ENCODE measurements at regions not wholly inside any gene's neighbourhood (a gene's known extent, or its start where the extent isn't known, plus 50 kb on each side); places are given as distances from the start of the nearest gene placed in this dataset.

DNA sequence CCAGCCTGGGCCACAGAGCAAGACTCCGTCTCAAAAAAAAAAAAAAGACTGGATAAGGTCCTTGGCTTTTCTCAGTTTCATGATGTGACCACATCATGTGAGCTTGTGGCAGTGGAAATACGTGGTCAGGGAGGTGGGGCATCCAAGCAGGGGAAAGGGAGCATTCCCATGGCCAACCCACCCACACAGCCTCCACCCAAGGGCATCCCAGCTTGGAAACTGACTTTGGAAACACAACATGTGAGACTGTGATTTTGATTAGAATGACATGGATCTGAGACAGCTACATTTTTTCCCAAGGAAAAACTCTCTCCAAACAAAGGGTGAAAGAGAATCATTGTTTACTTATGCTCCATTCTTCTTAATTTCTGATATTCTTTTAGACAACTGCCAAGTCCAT lies 405.0 kb upstream of the ZNF507 start:
- DNase-seq (ENCODE audit: low read depth in 2 of 2), result no peak

DNA sequence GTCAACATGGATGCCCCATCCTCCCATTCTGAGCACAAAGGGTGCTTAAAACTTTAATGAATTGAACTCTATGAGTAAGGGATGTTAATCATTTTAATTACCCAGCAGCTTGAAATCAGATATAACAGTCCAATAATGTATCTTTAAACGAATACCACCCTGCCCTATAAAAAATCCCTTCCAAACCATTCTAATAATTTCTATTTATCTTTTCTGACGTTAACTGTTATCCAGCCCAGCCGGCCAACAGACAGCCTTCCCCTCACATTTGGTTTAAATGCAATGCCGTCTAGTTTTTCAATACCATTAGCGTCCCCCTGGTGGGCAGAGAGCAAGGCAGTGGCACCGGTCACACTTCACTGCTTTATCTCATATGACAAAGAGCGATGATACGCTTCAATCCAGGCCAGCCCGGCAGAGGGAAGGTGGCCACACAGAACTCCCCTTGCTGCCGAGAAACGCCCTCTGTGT lies 402.2 kb upstream of the ZNF507 start:
- DNase-seq (ENCODE audit: low read depth in 2 of 2), result no peak

DNA sequence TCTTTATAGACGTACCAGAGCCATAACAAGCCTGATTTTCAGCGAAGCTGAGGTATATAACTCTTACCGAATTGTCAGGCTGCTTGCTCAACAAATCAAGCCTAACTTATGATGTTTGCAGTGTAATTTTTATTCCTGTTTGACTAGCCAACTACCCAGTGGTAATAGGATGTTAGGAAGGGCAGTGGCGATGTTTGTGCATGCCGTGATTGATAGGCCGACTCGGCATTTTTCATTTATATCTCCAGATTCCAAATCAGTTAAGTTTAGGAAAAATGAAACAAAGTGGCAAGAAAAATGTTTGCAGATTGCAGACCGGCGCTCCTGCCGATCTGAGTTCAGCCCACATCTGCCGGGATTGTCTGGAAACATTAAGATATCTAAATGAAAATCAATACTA lies 401.6 kb upstream of the ZNF507 start:
- DNase-seq (ENCODE audit: low read depth in 2 of 2), result no peak

DNA sequence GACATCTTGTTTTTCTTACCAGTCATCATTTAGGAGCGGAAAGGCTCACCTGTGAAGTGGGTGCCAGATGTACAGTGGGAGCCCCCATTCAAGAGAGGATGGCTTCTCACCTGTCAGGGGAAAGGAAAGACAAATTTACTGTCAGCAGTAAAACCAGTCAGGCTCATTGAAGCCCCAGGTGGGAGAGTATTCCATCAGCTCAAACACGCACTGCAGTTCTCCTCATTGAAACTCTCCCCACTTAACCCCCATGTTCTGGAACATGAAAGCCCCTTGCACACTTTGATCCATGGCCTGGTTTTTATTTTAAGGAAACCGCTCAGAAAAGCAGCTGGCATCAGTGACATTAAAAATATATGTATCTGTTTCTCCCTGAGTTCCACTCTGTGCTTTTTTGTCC lies 401.1 kb upstream of the ZNF507 start:
- DNase-seq (ENCODE audit: low read depth in 2 of 2), result no peak

DNA sequence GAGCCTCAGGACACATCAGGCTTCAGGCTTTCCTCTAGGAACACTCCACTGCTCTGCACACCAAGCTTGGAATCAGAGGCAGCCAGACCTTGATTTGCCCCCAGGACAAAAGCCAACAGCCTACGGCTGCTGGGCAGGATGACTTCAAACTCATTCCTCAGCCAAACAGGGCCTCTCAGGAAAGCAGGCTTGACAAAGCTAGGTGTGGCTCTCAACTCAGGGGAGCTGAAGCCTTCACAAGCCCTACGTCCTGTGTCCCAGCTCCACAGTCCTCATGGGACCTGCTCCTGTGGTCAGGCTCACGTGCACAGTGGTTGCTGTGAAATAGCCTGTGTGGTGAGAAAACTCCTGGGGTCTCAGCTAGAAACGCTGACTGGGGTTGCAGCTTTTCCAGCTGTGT lies 398.9 kb upstream of the ZNF507 start:
- no peak for DNase-seq (ENCODE audit: low read depth in 2 of 2)

DNA sequence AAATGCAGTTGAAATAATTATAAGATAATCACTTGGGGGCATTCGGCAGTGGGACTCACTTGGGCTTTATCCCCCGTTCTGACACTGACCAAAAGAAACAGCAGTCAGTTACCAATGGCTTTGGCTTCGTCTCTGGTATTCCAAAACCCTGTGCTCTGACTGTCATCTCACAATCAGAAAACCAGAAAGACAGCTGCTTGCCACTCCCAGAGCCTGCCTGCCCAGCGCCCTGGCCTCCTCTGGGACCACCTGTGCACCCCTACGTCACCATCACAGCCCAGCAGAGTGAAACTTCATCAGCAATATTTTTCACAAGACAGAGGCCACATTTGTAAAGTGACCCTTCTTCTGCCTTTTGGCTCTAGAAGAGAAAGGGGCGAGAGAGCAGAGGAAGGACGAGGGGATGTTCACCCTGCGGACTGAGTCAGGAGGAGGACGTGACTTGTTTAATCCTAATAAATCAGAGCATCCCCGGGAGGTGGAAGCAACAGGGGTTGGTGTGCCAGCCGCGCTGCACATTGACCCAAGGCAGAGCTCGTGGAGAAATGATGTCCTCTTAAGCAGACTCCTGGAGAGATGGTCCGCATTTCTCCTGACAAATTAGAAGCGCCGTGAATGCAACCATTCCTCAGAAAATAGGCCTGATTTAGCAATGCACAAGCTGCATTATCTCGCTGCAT lies 397.8 kb upstream of the ZNF507 start:
- no peak for DNase-seq (ENCODE audit: low read depth in 2 of 2)

DNA sequence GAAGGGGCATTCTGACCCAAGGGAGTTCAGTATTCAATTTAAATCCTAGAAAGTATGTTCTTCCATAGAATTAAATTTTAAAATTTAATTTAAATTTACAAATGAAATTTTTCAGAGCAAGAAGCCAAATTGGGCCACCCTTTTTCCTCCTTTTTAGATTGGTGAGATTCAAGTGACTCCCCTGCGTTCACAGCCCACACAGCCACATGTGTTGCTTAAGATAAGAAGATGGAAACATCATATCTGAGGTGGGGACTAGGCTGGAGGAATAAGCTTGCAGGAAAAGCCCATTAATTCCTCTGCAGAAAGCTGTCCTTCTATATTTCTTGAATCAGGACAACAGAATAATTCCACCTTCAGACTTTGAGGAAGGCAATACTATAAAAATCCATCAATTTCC lies 392.7 kb upstream of the ZNF507 start:
- DNase-seq (ENCODE audit: low read depth in 2 of 2), result no peak

DNA sequence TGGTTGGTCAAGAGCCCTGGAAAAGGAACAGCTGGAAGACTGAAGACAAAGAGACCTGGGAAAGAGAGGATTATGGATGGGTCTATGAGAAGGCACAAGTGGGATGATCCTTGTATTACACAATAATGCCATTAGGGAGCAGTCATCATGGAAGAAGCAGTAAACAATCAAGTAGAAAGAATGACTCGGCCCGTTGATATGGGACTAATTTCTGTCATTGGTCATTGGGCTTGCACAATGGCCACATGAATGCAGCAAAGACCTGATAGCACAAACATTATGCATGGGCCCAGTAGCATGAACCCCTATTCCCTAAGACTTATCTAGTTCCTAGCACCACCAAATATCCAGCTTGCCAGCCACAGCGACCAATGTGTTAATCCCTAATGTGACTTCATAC lies 390.3 kb upstream of the ZNF507 start:
- no peak for DNase-seq (ENCODE audit: low read depth in 2 of 2)

DNA sequence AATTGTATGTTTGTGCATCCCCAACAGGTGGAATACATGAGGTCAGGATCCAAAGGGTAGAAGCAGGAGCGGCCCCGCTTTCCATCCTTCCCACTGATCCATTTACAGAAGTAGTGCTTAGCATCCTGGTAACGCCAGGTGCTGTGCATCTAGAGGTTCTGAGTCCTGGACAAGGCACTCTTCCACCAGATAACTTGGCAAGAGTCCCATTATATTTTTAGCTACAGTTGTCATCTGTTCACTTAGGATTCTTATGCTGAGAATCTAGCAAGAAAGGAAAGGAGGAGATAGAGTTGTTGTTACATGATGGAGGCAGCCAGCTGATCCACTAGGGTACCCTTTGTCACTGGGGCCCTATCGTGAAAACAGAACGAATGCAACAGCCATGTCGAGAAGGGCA lies 389.5 kb upstream of the ZNF507 start:
- DNase-seq (ENCODE audit: low read depth in 2 of 2), result no peak

DNA sequence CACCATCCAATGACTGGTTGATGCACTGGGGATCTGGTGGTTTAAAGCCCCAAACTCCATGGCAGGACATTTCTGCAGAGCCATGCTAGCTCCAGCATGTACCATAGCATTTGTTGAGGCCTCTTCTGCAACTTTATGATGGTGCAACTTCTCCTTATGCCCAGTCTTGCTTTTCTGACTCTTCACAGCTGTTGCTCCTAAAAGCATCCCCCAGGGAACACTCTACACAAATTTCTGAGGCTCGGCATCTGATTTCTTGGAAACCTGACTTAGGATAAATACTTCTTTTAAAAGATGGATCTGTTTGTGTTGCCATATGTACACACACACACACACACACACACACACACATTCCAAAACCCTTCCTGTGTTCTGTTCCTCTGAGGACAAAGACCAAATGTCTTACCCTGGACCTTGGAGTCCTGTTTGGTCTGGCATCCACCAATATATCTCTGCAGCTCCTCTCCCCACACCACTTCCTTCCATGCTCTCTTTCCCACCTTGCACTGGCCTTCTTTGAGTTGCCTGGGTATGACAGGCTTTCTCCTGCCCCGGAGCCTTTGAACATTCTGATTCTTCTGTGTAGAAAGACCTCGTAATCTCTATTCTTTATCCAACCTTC lies 388.5 kb upstream of the ZNF507 start:
- no peak for DNase-seq (ENCODE audit: low read depth in 2 of 2)

DNA sequence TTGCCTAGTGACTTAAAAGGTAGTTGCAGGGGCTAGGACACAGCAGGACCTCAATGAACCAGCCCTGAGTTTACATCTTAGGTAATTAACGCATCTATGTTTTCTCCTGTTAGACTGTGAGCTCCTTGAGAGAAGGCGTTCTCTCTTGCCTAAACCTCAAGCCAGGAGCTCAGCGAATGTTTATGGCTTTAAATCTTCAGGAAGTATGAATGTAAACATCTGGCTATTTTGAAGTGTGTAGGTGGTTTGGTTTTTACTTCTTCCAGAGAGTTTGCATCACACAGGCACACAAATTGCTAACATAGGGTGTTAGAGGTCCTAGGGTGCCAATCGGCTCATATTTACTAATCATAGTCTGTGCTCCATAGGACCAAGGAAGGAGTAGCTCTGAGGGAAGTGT lies 387.7 kb upstream of the ZNF507 start:
- no peak for DNase-seq (ENCODE audit: low read depth in 2 of 2)

DNA sequence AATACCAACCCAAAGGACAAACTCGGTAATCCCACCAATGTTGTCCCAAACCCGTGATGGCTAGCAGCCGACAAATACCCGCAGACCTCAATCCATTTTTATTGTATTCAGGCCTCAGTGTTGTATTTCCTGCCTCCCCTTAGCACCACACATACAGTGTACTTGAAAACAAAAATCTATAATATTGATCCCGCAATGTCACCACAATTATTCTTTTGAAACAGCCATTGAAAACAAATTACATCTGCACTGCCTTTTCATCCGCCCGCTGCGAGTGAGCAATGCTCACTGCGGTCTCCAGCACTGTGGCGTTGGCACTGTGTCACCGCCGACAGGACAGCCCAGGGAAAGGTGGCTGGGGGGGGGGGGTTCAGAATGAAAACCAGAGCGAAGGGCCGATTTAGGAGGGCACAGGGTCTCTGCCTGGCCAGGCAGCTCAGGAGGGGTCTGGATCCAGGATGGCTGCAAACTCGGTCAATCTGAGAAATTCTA lies 385.8 kb upstream of the ZNF507 start:
- no peak for DNase-seq (ENCODE audit: low read depth in 2 of 2)

DNA sequence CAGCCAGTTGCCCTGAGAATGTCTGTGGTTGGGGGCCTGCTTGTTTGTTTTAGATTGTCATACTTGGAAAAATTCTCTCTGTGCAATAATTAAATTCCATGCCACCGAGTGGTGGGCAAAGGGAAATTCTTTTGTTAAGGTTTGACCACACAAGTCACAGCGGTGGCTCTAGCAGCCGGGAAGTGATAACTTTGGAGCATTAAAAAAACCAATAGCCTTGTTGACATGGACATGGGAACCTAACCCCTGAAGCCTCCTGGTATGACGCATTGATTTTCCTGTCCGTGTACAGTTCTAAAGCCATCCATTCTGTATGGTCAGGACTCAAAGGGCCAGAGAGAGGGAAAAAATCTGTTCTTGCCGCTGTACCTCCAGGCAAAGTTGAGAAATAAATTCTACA lies 384.9 kb upstream of the ZNF507 start:
- no peak for DNase-seq (ENCODE audit: low read depth in 2 of 2)

DNA sequence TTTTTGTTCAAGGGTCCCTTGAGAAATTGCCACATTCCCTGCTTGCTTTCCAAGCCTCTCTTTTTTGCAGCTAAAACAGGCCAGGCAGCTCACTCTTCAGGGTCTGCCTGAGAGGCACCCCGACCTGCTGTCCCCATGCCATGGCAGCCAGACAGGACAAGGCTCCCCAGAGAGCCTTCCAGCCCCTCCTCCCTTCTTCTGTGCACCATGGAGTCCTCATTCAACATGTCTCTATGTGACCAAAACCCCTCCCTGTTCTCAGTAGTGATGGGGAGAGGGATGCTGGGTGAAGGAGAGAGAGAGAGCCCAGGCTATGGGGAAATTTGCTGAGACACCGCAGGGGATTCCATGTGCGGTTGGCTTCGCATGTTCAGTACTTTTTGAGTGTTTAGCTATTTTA lies 384.2 kb upstream of the ZNF507 start:
- no peak for DNase-seq (ENCODE audit: low read depth in 2 of 2)

DNA sequence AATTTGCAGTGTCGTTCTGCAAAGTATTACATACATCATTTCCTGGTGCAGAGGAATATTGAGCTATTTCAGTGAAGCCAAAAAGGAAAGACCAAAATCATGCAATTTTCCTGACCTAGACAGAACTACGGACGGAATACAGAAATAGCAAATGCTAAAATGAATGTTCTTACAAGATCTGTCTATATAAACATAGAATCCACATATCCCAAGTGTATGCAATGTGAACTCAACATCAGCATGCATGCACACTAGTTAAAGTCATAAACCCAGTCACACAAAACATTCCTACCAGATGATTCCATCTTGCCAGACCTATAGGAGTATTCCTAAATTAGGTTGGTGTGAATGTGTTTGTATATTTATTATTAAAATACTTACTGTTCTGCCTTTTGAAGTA lies 383.7 kb upstream of the ZNF507 start:
- no peak for DNase-seq (ENCODE audit: low read depth in 2 of 2)

DNA sequence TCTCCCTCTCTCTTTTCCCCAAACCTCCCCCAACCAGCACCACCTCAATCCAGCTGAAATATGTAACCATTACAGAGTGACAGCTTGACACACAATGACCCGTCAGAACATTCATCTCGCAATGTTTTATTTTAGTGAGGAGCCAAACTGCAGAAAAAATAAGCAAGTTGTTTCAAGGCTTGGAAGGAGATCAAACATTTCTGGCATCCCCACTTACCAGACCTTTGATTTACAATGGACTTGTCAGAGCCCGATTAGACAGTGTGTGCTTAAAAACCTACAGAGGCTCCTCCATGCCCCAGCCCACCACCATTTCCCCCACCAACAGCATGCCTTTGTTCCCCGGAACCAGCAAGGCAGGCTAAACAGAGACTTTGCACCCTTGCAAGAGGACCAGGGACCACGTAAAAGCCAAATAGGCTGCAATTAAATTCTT lies 382.8 kb upstream of the ZNF507 start:
- DNase-seq (ENCODE audit: low read depth in 2 of 2), result no peak

DNA sequence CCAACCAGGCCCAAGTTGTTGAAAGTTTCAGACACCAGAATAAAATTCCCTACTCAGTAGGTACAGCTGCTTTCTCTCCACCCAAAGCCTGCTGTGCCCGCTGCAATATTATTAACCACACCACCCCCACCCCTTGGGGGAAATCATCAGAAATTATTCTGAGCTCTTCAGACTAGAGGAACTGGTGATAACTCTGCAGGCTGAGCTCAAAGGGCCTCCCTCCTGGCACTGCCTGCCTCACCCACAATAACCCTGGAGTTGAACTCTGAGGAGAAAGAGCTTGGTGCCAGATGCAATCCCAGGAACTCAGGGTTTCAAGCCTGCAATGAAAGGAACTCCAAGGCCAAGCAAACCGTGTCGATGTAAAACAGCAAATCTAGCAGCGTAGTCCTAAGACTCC lies 381.7 kb upstream of the ZNF507 start:
- no peak for DNase-seq (ENCODE audit: low read depth in 2 of 2)

DNA sequence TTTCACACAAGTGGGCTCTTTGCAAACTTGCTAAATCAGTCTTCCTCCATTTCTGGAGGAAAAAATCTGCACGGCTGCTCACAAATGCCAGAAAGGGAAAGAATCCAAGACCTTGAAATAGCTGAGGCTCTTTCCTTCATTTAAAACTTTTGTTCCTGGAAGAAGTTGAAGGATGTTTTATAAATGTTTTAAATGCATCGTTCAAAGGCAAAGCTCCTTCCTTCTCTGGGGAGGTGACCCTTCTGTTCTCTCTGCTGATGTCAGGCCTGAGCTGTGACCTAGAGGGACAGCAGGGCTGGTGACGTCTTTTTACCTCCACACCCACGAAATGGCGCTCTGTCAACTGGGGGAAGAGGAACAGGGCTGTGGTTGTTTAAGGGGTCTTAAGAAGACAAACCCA lies 376.4 kb upstream of the ZNF507 start:
- no peak for DNase-seq (ENCODE audit: low read depth in 2 of 2)

DNA sequence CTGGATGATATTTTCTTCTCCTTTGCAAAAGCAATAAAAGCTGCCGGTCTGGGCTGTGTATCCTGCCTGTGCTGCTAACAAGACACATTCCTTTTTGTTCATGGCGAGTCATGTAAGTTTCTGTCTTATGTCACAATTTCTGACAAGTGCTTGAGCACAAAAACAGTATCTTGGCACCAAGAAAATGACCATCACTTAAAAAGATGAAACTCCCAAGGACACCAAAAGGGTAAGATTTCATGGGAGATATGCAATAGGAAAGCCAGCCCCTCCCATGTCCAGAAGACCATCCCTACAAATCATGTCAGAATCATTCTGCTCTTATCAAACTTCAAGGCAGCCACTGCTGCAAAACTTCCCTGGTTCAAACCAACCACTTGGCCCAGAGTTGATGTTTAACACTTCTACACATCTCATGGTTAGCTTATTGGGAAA lies 375.4 kb upstream of the ZNF507 start:
- DNase-seq (ENCODE audit: low read depth in 2 of 2), result no peak

DNA sequence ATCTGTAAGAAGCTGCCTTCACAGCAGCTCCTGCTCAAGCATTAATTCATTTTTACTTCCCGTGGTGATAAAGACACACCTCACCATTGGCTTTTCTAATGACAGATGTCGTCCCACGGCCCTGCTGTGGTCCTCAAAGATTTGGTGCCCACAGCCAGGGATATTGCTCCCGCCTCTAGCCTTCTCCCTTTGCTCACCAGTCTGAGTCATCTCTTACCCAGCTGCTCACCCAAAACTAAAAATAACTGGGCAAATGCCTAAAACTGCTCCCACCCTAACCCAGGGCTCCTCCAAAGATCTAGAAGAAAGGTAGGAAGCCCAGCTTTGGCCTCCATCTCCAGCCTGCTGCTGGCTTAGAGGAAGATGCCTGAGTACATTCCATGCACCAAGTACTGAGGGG lies 371.1 kb upstream of the ZNF507 start:
- no peak for DNase-seq (ENCODE audit: low read depth in 2 of 2)

DNA sequence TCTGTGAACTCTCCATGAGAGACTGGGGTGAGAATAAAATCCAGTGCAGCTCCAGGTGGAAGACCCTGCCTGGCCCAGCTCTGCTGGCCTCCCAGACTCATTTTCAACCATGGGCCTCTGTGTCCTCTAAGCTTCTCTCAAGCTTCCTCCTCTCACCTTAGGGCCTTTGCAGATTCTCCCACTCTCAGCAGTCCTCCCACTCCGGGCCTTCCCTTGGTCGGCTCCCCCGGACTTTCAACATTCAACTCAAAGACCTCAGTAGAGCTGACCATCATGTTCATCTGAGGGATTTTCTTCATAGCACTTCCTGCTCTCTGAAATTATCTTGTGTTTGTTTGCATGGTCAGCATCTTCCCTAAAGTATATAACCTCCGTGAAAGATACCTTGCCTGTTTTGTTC lies 370.5 kb upstream of the ZNF507 start:
- no peak for DNase-seq (ENCODE audit: low read depth in 2 of 2)

DNA sequence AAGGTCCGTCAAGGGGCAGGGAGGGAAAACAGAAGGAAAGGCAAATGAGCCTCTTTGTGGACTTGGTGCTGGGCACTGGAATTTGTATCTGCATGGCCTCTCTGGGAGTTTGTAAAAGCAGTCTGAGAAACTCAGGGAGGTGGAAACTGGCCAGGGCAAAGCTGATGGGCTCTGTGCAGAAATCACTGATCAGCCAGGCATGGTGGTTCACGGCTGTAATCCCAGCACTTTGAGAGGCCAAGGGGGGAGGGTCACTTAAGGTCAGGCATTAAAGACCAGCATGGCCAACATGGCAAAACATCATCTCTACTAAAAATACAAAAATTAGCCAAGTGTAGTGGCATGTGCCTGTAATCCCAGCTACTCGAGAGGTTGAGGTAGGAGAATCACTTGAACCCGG lies 369.9 kb upstream of the ZNF507 start:
- DNase-seq (ENCODE audit: low read depth in 2 of 2), result no peak

DNA sequence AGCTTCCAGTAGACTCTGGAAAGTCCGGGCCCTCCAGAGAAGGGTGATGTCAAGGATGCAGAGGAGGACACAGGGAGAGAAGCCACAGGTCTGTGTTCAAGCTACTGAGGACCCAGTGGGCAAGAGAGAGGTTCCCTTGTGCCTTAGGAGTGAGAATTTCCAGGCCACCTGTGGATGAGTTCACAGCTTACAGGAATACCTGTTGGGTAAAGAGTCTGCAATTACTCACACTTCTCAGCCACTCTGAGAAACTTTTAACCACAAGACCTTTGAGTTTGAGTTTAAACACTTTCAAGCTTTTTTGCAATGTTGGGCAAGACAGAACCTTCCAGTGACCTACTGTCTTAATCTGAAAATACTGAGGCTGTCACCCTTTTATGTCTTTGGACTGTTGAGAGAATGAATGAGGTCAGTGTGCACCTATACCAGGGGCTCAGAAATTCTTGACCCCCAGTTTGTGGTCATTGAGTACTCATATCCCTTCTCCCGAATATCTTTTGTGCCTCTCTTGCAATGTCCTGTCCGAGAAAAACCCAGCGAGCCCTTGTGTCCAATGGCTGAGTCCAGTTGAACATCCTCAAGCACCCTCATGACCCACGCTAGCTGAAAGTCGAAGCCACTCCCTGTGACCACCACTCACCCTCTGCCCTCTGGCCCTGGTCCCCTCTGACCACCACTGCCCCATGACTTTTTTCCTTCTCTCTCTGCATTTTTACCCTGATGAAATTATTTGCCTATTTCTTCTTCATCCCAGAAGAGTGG lies 368.5 kb upstream of the ZNF507 start:
- DNase-seq (ENCODE audit: low read depth in 2 of 2), result no peak

All from dermis microvascular lymphatic vessel endothelial cell (primary cell).